ENCODE measurements at regions not wholly inside any gene's neighbourhood (a gene's known extent, or its start where the extent isn't known, plus 50 kb on each side); places are given as distances from the start of the nearest gene placed in this dataset.
"Not testable (repeated sequence)": the region's sequence is repeated elsewhere in the genome, so short reads cannot be mapped to it uniquely, and the experiment has no call there.

- peaks cover 12 to 42% (median 26%) of the 10 kb centered on the region in 5 donors for H3K27me3 Mint-ChIP-seq
- H3K36me3 Mint-ChIP-seq, DNase-seq, POLR2A ChIA-PET, H3K27ac Mint-ChIP-seq, H3K9me3 Mint-ChIP-seq, H3K4me1 Mint-ChIP-seq, ATAC-seq, H3K4me3 Mint-ChIP-seq: not testable (repeated sequence)
Observed at GRCh38 chr2:131646220-131646619, 118.5 kb downstream of the CCDC74A start.

GRCh38 chr2:131646669-131647297 is 119.1 kb downstream of the CCDC74A start:
- Mint-ChIP-seq H3K27me3 (peaks cover 12 to 42% (median 28%) of the 10 kb centered on the region in 5 donors), H3K4me3 (no peak overlapping the region), H3K36me3 (no peaks in the 10 kb centered on the region), H3K4me1 (no peaks in the 10 kb centered on the region), H3K9me3 (peaks cover 0 to 3% (median 0%) of the 10 kb centered on the region in 9 donors), H3K27ac (no peak overlapping the region)
- POLR2A ChIA-PET, result no interaction called here
- no peak for DNase-seq
- no peak for ATAC-seq

- H3K27me3 Mint-ChIP-seq, result peaks cover 13 to 42% (median 35%) of the 10 kb centered on the region in 5 donors
- ATAC-seq, H3K4me1 Mint-ChIP-seq, POLR2A ChIA-PET, H3K27ac Mint-ChIP-seq, H3K9me3 Mint-ChIP-seq, H3K4me3 Mint-ChIP-seq, H3K36me3 Mint-ChIP-seq, DNase-seq: not testable (repeated sequence)
Observed at GRCh38 chr2:131648565-131648964, 120.9 kb downstream of the CCDC74A start.

- peaks cover 8 to 31% (median 25%) of the 10 kb centered on the region in 5 donors for H3K27me3 Mint-ChIP-seq
- H3K4me1 Mint-ChIP-seq, H3K27ac Mint-ChIP-seq, POLR2A ChIA-PET, H3K36me3 Mint-ChIP-seq, H3K9me3 Mint-ChIP-seq, H3K4me3 Mint-ChIP-seq, DNase-seq, ATAC-seq: not testable (repeated sequence)
Observed at GRCh38 chr2:131652246-131652645, 124.6 kb downstream of the CCDC74A start.

GRCh38 chr2:131654107-131654506 is 126.4 kb downstream of the CCDC74A start:
- H3K27me3 Mint-ChIP-seq, result peaks cover 6 to 30% (median 18%) of the 10 kb centered on the region in 5 donors
- H3K4me3 Mint-ChIP-seq, H3K27ac Mint-ChIP-seq, POLR2A ChIA-PET, DNase-seq, H3K9me3 Mint-ChIP-seq, H3K36me3 Mint-ChIP-seq, H3K4me1 Mint-ChIP-seq, ATAC-seq: not testable (repeated sequence)

- Mint-ChIP-seq H3K4me3 (no peak overlapping the region), H3K27me3 (peaks cover 10 to 47% (median 26%) of the 10 kb centered on the region in 5 donors), H3K36me3 (no peaks in the 10 kb centered on the region), H3K4me1 (no peaks in the 10 kb centered on the region), H3K9me3 (no peaks in the 10 kb centered on the region), H3K27ac (no peak overlapping the region)
- POLR2A ChIA-PET, result no interaction called here
- no peak for ATAC-seq
- DNase-seq, result no peak
Observed at GRCh38 chr2:131656816-131657633, 129.3 kb downstream of the CCDC74A start.

GRCh38 chr2:131657895-131658768 is 130.4 kb downstream of the CCDC74A start:
- DNase-seq, result no peak
- peaks cover 11 to 48% (median 30%) of the 10 kb centered on the region in 5 donors for H3K27me3 Mint-ChIP-seq
- H3K4me1 Mint-ChIP-seq, result no peaks in the 10 kb centered on the region
- no peaks in the 10 kb centered on the region for H3K36me3 Mint-ChIP-seq
- H3K9me3 Mint-ChIP-seq, result no peaks in the 10 kb centered on the region
- POLR2A ChIA-PET, result no interaction called here
- H3K27ac Mint-ChIP-seq, result peak overlapping the region in 2 of 10 donors; percentile 26 to 29
- no peak for ATAC-seq
- H3K4me3 Mint-ChIP-seq, result no peak overlapping the region

GRCh38 chr2:131658769-131659131 is 131.1 kb downstream of the CCDC74A start:
- ATAC-seq (no peak), DNase-seq (no peak)
- H3K36me3 Mint-ChIP-seq, result no peaks in the 10 kb centered on the region
- H3K27me3 Mint-ChIP-seq, result peaks cover 14 to 52% (median 32%) of the 10 kb centered on the region in 5 donors
- POLR2A ChIA-PET, result no interaction called here
- H3K9me3 Mint-ChIP-seq, result no peaks in the 10 kb centered on the region
- H3K27ac Mint-ChIP-seq, result no peak overlapping the region
- no peak overlapping the region for H3K4me3 Mint-ChIP-seq
- H3K4me1 Mint-ChIP-seq, result no peaks in the 10 kb centered on the region

GRCh38 chr2:131659168-131659572 is 131.5 kb downstream of the CCDC74A start:
- DNase-seq (no peak), ATAC-seq (no peak)
- H3K4me3 Mint-ChIP-seq, result no peak overlapping the region
- no peak overlapping the region for H3K27ac Mint-ChIP-seq
- H3K9me3 Mint-ChIP-seq, result no peaks in the 10 kb centered on the region
- POLR2A ChIA-PET, result no interaction called here
- H3K36me3 Mint-ChIP-seq, result no peaks in the 10 kb centered on the region
- no peaks in the 10 kb centered on the region for H3K4me1 Mint-ChIP-seq
- H3K27me3 Mint-ChIP-seq, result peaks cover 14 to 52% (median 32%) of the 10 kb centered on the region in 5 donors

- H3K9me3 Mint-ChIP-seq, result not testable (repeated sequence)
- peaks cover 12 to 60% (median 37%) of the 10 kb centered on the region in 5 donors for H3K27me3 Mint-ChIP-seq
Observed at GRCh38 chr2:131661101-131661782, 133.6 kb downstream of the CCDC74A start.

GRCh38 chr2:131661884-131662535 is 134.3 kb downstream of the CCDC74A start:
- H3K36me3 Mint-ChIP-seq, H3K4me3 Mint-ChIP-seq, ATAC-seq, H3K27ac Mint-ChIP-seq, DNase-seq, POLR2A ChIA-PET, H3K9me3 Mint-ChIP-seq, H3K4me1 Mint-ChIP-seq: not testable (repeated sequence)
- H3K27me3 Mint-ChIP-seq, result peaks cover 12 to 52% (median 34%) of the 10 kb centered on the region in 5 donors

More at GRCh38 chr2:131661101-131661782, 133.6 kb downstream of the CCDC74A start:
- H3K36me3 Mint-ChIP-seq, H3K4me3 Mint-ChIP-seq, H3K27ac Mint-ChIP-seq, POLR2A ChIA-PET, ATAC-seq, H3K4me1 Mint-ChIP-seq, DNase-seq: not testable (repeated sequence)

GRCh38 chr2:131663501-131663900 is 135.8 kb downstream of the CCDC74A start:
- H3K4me1 Mint-ChIP-seq, H3K4me3 Mint-ChIP-seq, ATAC-seq, H3K27ac Mint-ChIP-seq, H3K36me3 Mint-ChIP-seq, DNase-seq, H3K9me3 Mint-ChIP-seq, POLR2A ChIA-PET: not testable (repeated sequence)
- peaks cover 14 to 55% (median 30%) of the 10 kb centered on the region in 5 donors for H3K27me3 Mint-ChIP-seq

Measured in naive thymus-derived CD8-positive, alpha-beta T cell (primary cell).